Muscle layer of colon (tissue), 2 donors: ENCODE measurements at regions not wholly inside any gene's neighbourhood (a gene's known extent, or its start where the extent isn't known, plus 50 kb on each side); places are given as distances from the start of the nearest gene placed in this dataset.

Experiments used
- H3K27ac ChIP-seq: one replicate; pipeline ENCODE4 v1.7.0; 2013; ENCODE audit warnings: low read depth, mild to moderate bottlenecking, low read length, moderate library complexity
- H3K27me3 ChIP-seq, 2 donors: one replicate each; pipeline ENCODE4 v1.7.0; 2013; ENCODE audit warnings: low read length in 2 of 2, mild to moderate bottlenecking in 2 of 2; ENCODE audit not compliant: insufficient read depth in 2 of 2, control insufficient read depth in 1 of 2
- H3K36me3 ChIP-seq: one replicate; pipeline ENCODE4 v1.7.0; 2013; ENCODE audit warnings: mild to moderate bottlenecking, low read length; ENCODE audit not compliant: insufficient read depth
- H3K4me1 ChIP-seq: one replicate; pipeline ENCODE4 v1.7.0; 2013; ENCODE audit warnings: mild to moderate bottlenecking, low read length; ENCODE audit not compliant: insufficient read depth
- H3K4me3 ChIP-seq, 2 donors: one replicate each; pipeline ENCODE4 v1.7.0; 2013; ENCODE audit warnings: low read length in 2 of 2, low read depth in 1 of 2, mild to moderate bottlenecking in 1 of 2, moderate library complexity in 1 of 2
- H3K9ac ChIP-seq: one replicate; pipeline ENCODE4 v1.7.0; 2013; ENCODE audit warnings: low read length
- H3K9me3 ChIP-seq: one replicate; pipeline ENCODE4 v1.7.0; 2013; ENCODE audit warnings: mild to moderate bottlenecking, low read length
- donor health status: abdominal sarcoma.
- donor health status: Adenocarcinoma of cecum.

DNA sequence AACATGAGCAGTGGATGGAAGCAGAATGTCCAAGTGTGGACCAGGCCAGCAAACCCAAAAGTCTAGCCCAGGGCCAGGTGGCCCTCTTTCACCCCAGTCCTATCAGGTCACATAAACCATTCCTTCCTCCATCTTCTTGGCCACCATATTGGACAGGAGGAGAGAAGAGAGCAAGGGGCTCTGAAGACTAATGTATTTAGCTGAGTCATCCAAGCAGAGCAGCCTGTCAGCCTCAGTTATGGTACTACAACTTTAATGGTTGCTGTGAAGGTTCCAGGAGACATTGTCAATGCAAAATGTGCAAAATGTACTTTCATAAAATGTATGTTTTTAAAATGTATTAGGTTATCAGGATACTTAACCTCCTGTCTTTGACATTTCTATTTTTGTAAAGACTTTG lies 159.5 kb downstream of the GPAM start:
- Histone ChIP-seq H3K4me1 (no peaks in the 10 kb centered on the region), H3K27me3 (no peaks in the 10 kb centered on the region), H3K27ac (no peak overlapping the region), H3K36me3 (no peaks in the 10 kb centered on the region), H3K9ac (no peak overlapping the region), H3K4me3 (no peak overlapping the region), H3K9me3 (no peaks in the 10 kb centered on the region)

- no peaks in the 10 kb centered on the region for H3K27me3 ChIP-seq
- no peak overlapping the region for H3K9ac ChIP-seq
- H3K4me1 ChIP-seq: no peaks in the 10 kb centered on the region
- no peak overlapping the region for H3K4me3 ChIP-seq
- no peak overlapping the region for H3K27ac ChIP-seq
- no peaks in the 10 kb centered on the region for H3K9me3 ChIP-seq
- no peaks in the 10 kb centered on the region for H3K36me3 ChIP-seq
These were observed 158.3 kb downstream of the GPAM start for GRCh38 chr10:112025228-112025627.

- no peak overlapping the region for H3K4me3 ChIP-seq
- no peak overlapping the region for H3K27ac ChIP-seq
- no peaks in the 10 kb centered on the region for H3K4me1 ChIP-seq
- H3K27me3 ChIP-seq: no peaks in the 10 kb centered on the region
- no peaks in the 10 kb centered on the region for H3K36me3 ChIP-seq
- H3K9ac ChIP-seq: no peak overlapping the region
- H3K9me3 ChIP-seq: no peaks in the 10 kb centered on the region
These were observed 157.1 kb downstream of the GPAM start for GRCh38 chr10:112026438-112026837.

- no peaks in the 10 kb centered on the region for H3K36me3 ChIP-seq
These were observed 155.8 kb downstream of the GPAM start for GRCh38 chr10:112027731-112028280.

GRCh38 chr10:112030431-112030830 lies 153.1 kb downstream of the GPAM start:
- no peaks in the 10 kb centered on the region for H3K27me3 ChIP-seq
- H3K4me1 ChIP-seq: no peaks in the 10 kb centered on the region
- H3K4me3 ChIP-seq: no peak overlapping the region
- no peak overlapping the region for H3K9ac ChIP-seq
- H3K36me3 ChIP-seq: no peaks in the 10 kb centered on the region
- no peaks in the 10 kb centered on the region for H3K9me3 ChIP-seq
- H3K27ac ChIP-seq: no peak overlapping the region

More at GRCh38 chr10:112027731-112028280, 155.8 kb downstream of the GPAM start:
- no peaks in the 10 kb centered on the region for H3K27me3 ChIP-seq
- H3K9me3 ChIP-seq: no peaks in the 10 kb centered on the region
- no peak overlapping the region for H3K4me3 ChIP-seq
- no peaks in the 10 kb centered on the region for H3K4me1 ChIP-seq
- no peak overlapping the region for H3K9ac ChIP-seq
- H3K27ac ChIP-seq: no peak overlapping the region

DNA sequence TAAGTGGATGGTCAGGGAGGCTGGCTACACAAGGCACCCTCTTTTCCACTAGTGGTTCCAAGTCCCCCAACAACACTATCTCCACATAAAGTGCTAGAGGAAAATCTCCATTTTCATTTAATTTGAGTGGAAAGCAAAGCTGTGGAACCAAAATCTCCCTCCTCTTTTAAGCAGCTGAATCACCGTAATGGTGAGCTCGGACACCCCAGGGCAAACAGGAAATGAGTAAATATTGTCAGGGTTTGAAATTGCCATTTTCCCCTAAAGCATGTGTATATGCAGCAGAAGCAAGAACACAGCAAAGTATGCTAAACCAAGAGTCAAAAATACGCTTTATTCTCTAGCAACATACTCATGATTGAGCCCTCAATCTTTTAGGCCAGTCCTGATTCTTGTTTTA lies 143.7 kb downstream of the GPAM start:
- Histone ChIP-seq H3K27me3 (no peaks in the 10 kb centered on the region), H3K27ac (no peak overlapping the region), H3K9ac (no peak overlapping the region), H3K4me3 (no peak overlapping the region), H3K4me1 (no peaks in the 10 kb centered on the region), H3K9me3 (no peaks in the 10 kb centered on the region), H3K36me3 (no peaks in the 10 kb centered on the region)

DNA sequence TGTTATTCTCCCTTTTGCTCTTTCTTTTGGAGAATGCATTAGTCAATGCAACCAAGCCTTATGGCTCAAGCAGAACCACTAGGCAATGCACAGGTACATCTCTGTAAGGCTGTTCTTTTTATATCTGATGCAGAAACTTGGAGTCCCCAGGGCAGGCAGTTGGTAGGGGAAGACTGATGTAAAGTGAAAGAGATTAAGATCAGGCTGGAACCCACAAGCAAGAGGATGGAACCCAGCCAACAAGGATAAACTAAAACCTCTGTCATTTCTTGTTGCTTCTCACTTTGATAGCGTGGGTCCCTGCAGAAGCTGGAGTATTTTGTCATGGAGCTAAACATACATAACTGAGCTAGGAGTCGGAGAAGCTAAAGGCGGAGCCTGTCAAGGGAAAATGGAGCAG lies 142.9 kb downstream of the GPAM start:
- Histone ChIP-seq H3K4me3 (no peak overlapping the region), H3K4me1 (no peaks in the 10 kb centered on the region), H3K27me3 (no peaks in the 10 kb centered on the region), H3K9ac (no peak overlapping the region), H3K9me3 (no peaks in the 10 kb centered on the region), H3K36me3 (no peaks in the 10 kb centered on the region), H3K27ac (no peak overlapping the region)

- Histone ChIP-seq H3K27ac (no peak overlapping the region), H3K9ac (no peak overlapping the region), H3K4me1 (no peaks in the 10 kb centered on the region), H3K9me3 (no peaks in the 10 kb centered on the region), H3K36me3 (no peaks in the 10 kb centered on the region), H3K4me3 (no peak overlapping the region), H3K27me3 (no peaks in the 10 kb centered on the region)
These were observed 137.6 kb downstream of the GPAM start for GRCh38 chr10:112045938-112046337.

DNA sequence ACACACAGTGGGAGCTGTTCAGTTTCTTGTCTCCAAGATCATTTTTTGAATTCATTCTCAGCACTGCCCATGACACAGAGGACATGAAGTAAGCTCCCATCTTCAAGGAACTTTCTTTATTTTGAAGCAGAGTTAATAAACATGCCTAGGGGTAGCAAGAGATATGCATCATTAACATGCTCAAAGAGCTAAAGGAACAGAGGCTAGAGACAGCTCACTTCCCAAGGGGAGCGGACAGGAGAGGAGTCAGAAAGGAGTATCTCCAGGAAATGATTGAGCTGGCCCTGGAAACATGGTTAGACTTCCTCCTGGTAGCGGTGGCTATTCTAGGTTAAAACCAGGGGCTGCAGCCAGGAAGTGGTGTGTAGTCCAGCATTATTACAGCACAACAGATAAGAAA lies 135.9 kb downstream of the GPAM start:
- H3K9ac ChIP-seq: no peak overlapping the region
- no peaks in the 10 kb centered on the region for H3K36me3 ChIP-seq
- H3K27ac ChIP-seq: no peak overlapping the region
- no peaks in the 10 kb centered on the region for H3K4me1 ChIP-seq
- no peak overlapping the region for H3K4me3 ChIP-seq
- no peaks in the 10 kb centered on the region for H3K9me3 ChIP-seq
- H3K27me3 ChIP-seq: no peaks in the 10 kb centered on the region

GRCh38 chr10:112052166-112052565 lies 131.4 kb downstream of the GPAM start:
- Histone ChIP-seq H3K9me3 (no peaks in the 10 kb centered on the region), H3K36me3 (no peaks in the 10 kb centered on the region), H3K27ac (no peak overlapping the region), H3K4me1 (no peaks in the 10 kb centered on the region), H3K4me3 (no peak overlapping the region), H3K9ac (no peak overlapping the region), H3K27me3 (no peaks in the 10 kb centered on the region)

- Histone ChIP-seq H3K9ac (no peak overlapping the region), H3K9me3 (no peaks in the 10 kb centered on the region), H3K27me3 (no peaks in the 10 kb centered on the region)
These were observed 129.7 kb downstream of the GPAM start for GRCh38 chr10:112053895-112054294.

GRCh38 chr10:112054516-112054915 lies 129.0 kb downstream of the GPAM start:
- no peaks in the 10 kb centered on the region for H3K4me1 ChIP-seq
- no peaks in the 10 kb centered on the region for H3K9me3 ChIP-seq
- no peak overlapping the region for H3K27ac ChIP-seq
- no peak overlapping the region for H3K4me3 ChIP-seq
- no peak overlapping the region for H3K9ac ChIP-seq
- no peaks in the 10 kb centered on the region for H3K27me3 ChIP-seq
- H3K36me3 ChIP-seq: no peaks in the 10 kb centered on the region

More at GRCh38 chr10:112053895-112054294, 129.7 kb downstream of the GPAM start:
- Histone ChIP-seq H3K4me3 (no peak overlapping the region), H3K36me3 (no peaks in the 10 kb centered on the region), H3K4me1 (no peaks in the 10 kb centered on the region), H3K27ac (no peak overlapping the region)
